Stimulated activated CD8-positive, alpha-beta memory T cell treated with anti-CD3 and anti-CD28 coated beads, Interleukin-4, amount 100 ng/mL, for 4 hours (primary cell): ENCODE measurements at regions not wholly inside any gene's neighbourhood (a gene's known extent, or its start where the extent isn't known, plus 50 kb on each side); places are given as distances from the start of the nearest gene placed in this dataset.

Source experiments
- DNase-seq, 2 donors: peaks; one replicate each; pipeline ENCODE4 v3.0.0-alpha.2; 2020; ENCODE audit warnings: low read depth in 2 of 2, low spot score in 1 of 2

DNA sequence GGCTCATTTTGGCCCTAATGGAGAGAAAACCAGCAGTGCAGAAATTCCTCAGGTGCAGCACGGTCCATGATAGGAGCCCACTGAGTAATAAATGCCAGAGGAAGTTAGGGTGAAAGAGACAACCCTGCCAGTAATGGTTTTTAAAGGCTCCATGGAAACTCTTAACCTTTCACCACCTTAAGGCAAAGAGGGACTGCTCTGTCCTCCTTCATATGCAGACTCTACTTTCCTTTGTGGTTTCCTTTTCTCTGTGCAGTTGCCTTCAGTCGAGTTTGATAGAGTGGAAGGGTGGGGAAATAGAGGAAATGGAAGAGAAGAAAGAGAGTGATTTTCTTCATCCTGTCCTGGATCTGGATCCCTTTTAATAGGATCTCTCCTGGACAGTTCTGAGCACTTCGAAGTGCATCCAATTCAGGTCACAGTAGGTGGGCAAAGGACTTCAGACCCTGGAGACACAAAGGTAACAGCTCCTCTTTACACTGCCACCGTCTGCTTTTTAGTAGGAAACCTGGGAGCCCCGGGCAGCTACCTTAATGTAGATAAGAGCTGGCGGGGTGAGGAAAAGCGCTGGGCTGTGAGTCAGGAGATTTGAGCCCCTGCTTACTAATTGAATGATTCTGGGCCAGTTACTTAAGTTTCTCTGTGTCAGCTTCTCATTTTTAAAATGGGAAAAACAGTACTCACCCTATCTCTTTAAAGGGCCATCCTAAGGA lies 294.8 kb downstream of the KCNRG start:
- no peak for DNase-seq

- DNase-seq = no peak
Measured at GRCh38 chr13:50310734-50311133, 295.5 kb downstream of the KCNRG start.

DNA sequence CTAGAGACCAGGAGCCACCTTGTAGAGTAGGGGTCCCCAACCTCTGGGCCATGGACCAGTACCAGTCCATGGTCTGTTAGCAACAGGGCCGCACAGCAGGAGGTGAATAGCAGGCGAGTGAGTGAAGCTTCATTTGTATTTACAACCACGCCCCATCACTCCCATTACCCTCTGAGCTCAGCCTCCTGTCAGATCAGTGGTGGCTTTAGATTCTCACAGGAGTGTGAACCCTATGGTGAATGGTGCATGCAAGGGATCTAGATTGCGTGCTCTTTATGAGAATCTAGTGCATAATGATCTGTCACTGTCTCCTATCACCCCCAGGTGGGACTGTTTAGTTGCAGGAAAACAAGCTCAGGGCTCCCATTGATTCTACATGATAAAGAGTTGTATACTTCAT lies 303.6 kb downstream of the KCNRG start:
- no peak for DNase-seq

DNA sequence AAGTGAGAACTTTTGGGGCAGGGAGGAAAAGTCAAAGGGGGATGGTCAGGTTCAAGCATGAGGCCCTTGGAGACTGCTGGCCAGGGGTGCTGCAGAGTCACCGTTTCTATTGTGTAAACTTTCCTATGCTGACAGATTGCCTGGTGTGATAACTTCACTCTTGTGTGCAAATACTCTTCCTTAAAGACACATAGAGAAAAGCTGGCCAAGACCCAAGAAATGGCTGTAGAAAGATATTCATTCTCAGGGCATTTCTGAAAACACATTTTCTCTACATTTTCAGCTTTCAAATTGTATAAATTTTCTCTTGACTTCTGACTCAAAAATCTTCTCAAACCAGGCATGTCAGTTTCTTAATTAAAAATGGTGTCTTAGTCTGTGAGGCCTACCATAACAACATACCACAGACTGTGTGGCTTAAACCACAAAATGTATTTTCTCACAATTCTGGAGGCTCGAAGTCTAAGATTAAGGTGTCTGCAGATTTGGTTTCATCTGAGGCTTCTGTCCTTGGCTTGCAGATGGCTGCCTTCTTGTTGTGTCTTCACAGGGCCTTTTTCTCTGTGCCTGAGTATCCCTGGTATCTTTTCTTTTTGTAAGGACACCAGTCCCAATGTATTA lies 304.5 kb downstream of the KCNRG start:
- DNase-seq = no peak

DNA sequence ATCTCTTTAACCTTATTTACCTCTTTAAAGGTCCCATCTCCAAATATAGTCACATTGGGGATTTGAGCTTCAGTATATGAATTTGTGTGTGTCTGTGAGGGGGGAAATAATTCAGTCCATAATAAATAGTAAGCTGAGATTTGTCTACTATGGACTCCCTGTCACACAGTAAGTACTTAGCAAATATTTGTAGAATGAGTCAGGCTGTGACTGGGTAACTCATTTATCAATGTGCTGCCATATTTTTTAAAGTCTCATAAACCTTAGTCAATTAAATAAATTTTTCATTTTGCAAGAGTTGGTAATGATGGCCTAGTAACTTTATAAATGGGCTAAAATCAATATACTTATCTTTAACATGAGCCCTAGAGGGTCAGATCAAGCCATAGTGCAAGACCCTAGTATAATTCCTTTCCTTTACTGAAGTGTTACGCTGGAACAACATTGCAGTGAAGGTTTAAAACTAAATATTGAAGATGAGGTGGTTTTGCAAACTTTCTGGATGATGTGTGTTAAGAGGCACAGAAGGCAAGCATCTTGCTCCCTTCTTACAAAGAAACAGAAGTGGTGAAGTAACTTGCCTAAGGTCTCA lies 305.1 kb downstream of the KCNRG start:
- DNase-seq = no peak

DNA sequence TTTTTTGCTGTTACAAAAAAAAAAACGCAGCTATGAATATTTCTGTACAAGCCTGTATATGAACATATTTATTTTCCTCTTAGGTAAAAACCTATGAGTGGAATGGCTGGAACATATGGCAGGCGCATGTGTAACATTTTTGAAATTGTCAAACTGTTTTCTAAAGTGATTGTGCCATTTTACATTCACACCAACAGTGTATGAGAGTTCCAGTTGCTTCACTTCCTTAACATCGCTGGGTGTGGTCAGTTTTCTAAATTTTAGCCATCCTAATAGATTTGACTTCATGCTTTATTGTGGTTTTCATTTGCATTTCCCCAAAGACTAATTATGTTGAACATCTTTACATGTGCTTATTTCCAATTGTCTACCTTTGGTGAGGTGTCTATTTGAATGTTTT lies 306.8 kb downstream of the KCNRG start:
- no peak for DNase-seq

- no peak for DNase-seq
Measured at GRCh38 chr13:50323440-50324065, 308.3 kb downstream of the KCNRG start.

DNA sequence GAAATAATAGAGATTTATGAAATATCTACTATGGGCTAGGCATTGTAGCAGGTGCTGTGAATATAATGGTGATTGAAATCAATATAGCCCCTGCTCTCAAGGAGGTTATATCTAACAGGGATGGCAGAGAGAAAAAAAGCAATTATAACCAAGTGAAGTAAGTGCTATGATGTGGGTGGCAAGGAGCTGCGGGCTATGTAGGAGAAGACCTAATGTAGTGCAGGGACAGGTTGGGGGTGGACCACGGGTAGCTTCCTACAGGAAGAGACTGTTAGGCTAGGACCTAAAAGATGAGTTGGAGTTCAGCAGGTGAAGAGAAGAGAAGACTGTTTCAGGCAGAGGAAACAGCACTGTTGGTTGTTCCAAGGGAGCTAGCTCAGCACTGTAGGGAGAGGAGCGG lies 311.0 kb downstream of the KCNRG start:
- no peak for DNase-seq

DNA sequence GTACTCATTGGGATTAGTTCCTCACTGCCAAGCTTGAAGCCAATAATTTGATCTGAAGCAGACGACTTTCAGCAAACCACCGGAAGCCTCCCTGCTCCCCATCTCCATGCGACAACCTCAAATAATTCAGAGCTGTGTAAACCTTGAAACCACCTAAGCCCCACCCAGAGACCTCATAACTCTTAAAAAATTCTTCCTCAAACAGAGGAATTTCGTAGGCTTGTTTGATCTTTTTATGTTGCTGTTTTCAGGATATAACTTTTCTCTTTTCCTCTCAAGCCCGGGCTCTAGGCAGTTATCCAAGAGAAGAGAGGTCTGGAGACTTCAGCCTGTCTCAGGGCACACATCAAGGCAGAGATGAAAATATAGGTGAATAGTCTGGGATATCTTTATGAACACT lies 311.6 kb downstream of the KCNRG start:
- DNase-seq = no peak

- DNase-seq = no peak
Measured at GRCh38 chr13:50334115-50334778, 319.0 kb downstream of the KCNRG start.

DNA sequence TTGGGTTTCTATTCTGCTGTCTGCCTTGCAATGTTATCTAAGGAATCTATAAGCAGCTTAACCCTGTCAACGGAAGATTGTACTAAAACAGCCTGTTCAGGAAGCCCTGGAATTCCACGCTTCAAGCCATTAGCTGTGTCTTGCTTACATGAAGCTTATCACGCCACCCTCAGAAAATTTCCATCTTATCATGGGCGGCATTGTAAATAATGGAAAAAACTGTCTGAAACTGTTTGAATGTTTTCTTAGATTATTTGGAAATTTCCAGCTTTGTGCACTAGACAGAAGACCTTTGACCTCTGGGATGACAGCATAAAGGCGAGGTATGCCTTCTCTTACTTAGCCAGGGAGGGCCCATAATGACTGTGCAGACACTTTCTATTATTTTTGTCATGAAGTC lies 319.7 kb downstream of the KCNRG start:
- DNase-seq = no peak

GRCh38 chr13:50339271-50339670 lies 324.0 kb downstream of the KCNRG start:
- no peak for DNase-seq

GRCh38 chr13:50340146-50340545 lies 324.9 kb downstream of the KCNRG start:
- no peak for DNase-seq

- no peak for DNase-seq
Measured at GRCh38 chr13:50340551-50341287, 325.5 kb downstream of the KCNRG start.

- no peak for DNase-seq
Measured at GRCh38 chr13:50341526-50341925, 326.3 kb downstream of the KCNRG start.

- DNase-seq = no peak
Measured at GRCh38 chr13:50344717-50345116, 329.5 kb downstream of the KCNRG start.

DNA sequence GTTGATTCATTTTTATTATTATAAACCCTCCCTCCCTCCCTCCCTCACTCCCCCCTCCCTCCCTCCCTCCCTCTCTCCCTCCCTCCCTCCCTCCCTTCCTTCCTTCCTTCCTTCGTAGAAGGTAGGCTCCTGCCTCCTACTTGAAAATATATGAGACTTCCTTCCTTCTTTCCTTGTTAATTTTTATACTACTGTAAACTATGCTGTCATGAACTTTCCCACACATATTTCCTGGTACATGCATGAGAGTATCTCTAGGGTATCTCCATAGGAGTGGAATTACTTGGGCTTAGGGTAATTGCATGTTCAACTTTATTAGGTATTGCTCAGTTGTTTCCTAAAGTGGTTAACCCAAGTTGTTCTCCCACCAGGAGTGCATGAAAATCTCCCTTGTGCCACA lies 330.6 kb downstream of the KCNRG start:
- DNase-seq = no peak

- no peak for DNase-seq
Measured at GRCh38 chr13:50348371-50348770, 333.1 kb downstream of the KCNRG start.

- no peak for DNase-seq
Measured at GRCh38 chr13:50352720-50353480, 337.7 kb downstream of the KCNRG start.
